Right hindlimb (tissue), 1 donor: ENCODE measurements at regions not wholly inside any gene's neighbourhood (a gene's known extent, or its start where the extent isn't known, plus 50 kb on each side); places are given as distances from the start of the nearest gene placed in this dataset.
"Not testable (repeated sequence)": the region's sequence is repeated elsewhere in the genome, so short reads cannot be mapped to it uniquely, and the experiment has no call there.

Experiments
- DNase-seq: peaks from one replicate; pipeline ENCODE4 v3.0.0-alpha.2; 2018

- no peak for DNase-seq
Observed at GRCh38 chr1:191695865-191696264, 462.4 kb upstream of the RGS18 start.

- no peak for DNase-seq
Observed at GRCh38 chr1:191696354-191696753, 461.9 kb upstream of the RGS18 start.

- no peak for DNase-seq
Observed at GRCh38 chr1:191697556-191697955, 460.7 kb upstream of the RGS18 start.

- DNase-seq: no peak
Observed at GRCh38 chr1:191698246-191698645, 460.0 kb upstream of the RGS18 start.

- no peak for DNase-seq
Observed at GRCh38 chr1:191699343-191699742, 458.9 kb upstream of the RGS18 start.

GRCh38 chr1:191700922-191701321 lies 457.3 kb upstream of the RGS18 start:
- no peak for DNase-seq

GRCh38 chr1:191702124-191702523 lies 456.1 kb upstream of the RGS18 start:
- DNase-seq: no peak

GRCh38 chr1:191707288-191707687 lies 451.0 kb upstream of the RGS18 start:
- DNase-seq: no peak

- no peak for DNase-seq
Observed at GRCh38 chr1:191709215-191709614, 449.0 kb upstream of the RGS18 start.

GRCh38 chr1:191711961-191712360 lies 446.3 kb upstream of the RGS18 start:
- no peak for DNase-seq

GRCh38 chr1:191714845-191715244 lies 443.4 kb upstream of the RGS18 start:
- DNase-seq: no peak

GRCh38 chr1:191729742-191730141 lies 428.5 kb upstream of the RGS18 start:
- no peak for DNase-seq

GRCh38 chr1:191731608-191732302 lies 426.5 kb upstream of the RGS18 start:
- not testable (repeated sequence) for DNase-seq

GRCh38 chr1:191734321-191734720 lies 423.9 kb upstream of the RGS18 start:
- no peak for DNase-seq

- no peak for DNase-seq
Observed at GRCh38 chr1:191739544-191739943, 418.7 kb upstream of the RGS18 start.

- no peak for DNase-seq
Observed at GRCh38 chr1:191752342-191752741, 405.9 kb upstream of the RGS18 start.

- no peak for DNase-seq
Observed at GRCh38 chr1:191760016-191760415, 398.2 kb upstream of the RGS18 start.

- no peak for DNase-seq
Observed at GRCh38 chr1:191788551-191788950, 369.7 kb upstream of the RGS18 start.

GRCh38 chr1:191798178-191798577 lies 360.1 kb upstream of the RGS18 start:
- no peak for DNase-seq

GRCh38 chr1:191804311-191804710 lies 354.0 kb upstream of the RGS18 start:
- peak; percentile 23 for DNase-seq

- not testable (repeated sequence) for DNase-seq
Observed at GRCh38 chr1:191813593-191813992, 344.7 kb upstream of the RGS18 start.

- DNase-seq: no peak
Observed at GRCh38 chr1:191818198-191818597, 340.1 kb upstream of the RGS18 start.

- no peak for DNase-seq
Observed at GRCh38 chr1:191831572-191831971, 326.7 kb upstream of the RGS18 start.

GRCh38 chr1:191839891-191840290 lies 318.4 kb upstream of the RGS18 start:
- no peak for DNase-seq
